ENCODE measurements at regions not wholly inside any gene's neighbourhood (a gene's known extent, or its start where the extent isn't known, plus 50 kb on each side); places are given as distances from the start of the nearest gene placed in this dataset.

DNA sequence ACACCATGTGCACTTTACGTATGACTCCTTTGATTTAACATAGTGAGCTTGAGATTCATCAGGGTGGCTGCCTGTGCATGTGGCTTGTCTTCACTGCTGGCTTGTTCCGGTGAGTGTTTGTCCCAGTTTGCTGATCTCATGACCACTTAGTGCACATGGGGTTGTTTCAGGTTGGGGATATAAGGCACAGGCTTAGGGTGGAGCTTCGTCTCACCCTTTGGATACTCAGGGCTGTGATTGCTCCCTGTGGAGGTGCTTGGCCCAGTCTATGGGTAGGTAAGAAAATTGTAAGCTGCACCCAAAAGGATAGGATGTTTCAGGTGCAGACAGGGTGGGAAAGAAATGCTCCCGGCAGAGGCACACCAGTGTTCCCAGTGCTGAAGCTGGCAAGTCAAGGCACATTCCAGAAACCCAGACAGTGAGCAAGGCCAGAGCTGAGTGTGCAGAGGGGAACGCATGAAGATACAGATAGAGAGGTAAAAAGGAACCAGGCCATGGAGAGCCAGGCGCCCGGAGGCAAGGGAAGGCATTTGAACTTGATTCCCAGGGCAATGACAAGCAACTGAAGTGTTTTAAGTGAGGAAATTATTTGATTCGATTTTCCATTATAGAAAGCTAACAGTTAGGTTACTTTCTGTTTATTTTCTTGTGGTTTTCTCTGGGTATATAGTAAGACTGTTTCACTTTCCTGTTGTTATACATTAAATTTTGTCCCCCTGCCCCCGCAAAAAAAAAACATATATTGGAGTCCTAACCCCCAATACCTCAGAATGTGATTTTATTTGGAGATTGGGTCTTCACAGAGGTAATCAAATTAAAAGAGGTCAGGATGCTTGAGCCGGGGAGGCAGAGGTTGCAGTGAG, 289.8 kb upstream of the KLF6 start:
- TF ChIP-seq EZH2phosphoT487 (conservative IDR thresholded peaks at IDR 0.05; ENCODE audit: low read length), result no peak
- TF ChIP-seq, protein P1, sequence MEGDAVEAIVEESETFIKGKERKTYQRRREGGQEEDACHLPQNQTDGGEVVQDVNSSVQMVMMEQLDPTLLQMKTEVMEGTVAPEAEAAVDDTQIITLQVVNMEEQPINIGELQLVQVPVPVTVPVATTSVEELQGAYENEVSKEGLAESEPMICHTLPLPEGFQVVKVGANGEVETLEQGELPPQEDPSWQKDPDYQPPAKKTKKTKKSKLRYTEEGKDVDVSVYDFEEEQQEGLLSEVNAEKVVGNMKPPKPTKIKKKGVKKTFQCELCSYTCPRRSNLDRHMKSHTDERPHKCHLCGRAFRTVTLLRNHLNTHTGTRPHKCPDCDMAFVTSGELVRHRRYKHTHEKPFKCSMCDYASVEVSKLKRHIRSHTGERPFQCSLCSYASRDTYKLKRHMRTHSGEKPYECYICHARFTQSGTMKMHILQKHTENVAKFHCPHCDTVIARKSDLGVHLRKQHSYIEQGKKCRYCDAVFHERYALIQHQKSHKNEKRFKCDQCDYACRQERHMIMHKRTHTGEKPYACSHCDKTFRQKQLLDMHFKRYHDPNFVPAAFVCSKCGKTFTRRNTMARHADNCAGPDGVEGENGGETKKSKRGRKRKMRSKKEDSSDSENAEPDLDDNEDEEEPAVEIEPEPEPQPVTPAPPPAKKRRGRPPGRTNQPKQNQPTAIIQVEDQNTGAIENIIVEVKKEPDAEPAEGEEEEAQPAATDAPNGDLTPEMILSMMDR (IDR thresholded peaks at IDR 0.05; ENCODE audit: insufficient read depth, low read length, poor library complexity, severe bottlenecking), result no peak
